ENCODE measurements at regions not wholly inside any gene's neighbourhood (a gene's known extent, or its start where the extent isn't known, plus 50 kb on each side); places are given as distances from the start of the nearest gene placed in this dataset.

DNA sequence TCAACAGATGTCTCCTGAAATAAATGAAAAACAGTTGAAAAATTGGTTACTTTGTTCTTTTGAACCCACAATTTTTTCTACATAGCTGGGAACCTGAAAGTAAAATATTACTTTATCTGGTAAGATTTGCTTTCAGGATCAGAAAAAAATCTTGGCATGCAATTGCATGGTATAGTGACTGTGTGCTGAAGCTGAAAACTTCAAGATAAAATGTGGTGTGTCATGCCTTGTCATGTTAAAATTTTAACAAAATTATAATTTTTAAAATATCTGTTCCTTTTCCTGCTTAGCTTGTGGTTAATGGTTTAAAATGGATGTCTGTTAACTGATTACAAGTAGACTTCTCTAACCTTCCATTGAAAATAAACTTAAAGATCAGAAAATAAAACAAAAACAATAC lies 904.8 kb downstream of the PDHA2 start:
- Histone ChIP-seq H3K36me3 (ENCODE audit: control insufficient read depth, insufficient read depth, low read length) (no peaks in the 10 kb centered on the region), H3K27ac (ENCODE audit: low read depth, low read length) (no peak overlapping the region), H2BK120ac (ENCODE audit: low read depth, low read length) (no peak overlapping the region), H2AK5ac (ENCODE audit: low read length) (no peak overlapping the region), H4K5ac (ENCODE audit: low read length) (no peak overlapping the region), H3K56ac (ENCODE audit: low read length) (no peak overlapping the region), H3K27me3 (ENCODE audit: insufficient read depth, low read length, poor library complexity) (no peaks in the 10 kb centered on the region), H3K79me2 (ENCODE audit: control insufficient read depth, insufficient read depth, low read length) (no peaks in the 10 kb centered on the region), H3K18ac (ENCODE audit: low read length) (no peak overlapping the region), H3K4me3 (ENCODE audit: low read length) (no peak overlapping the region), H2BK5ac (ENCODE audit: low read length) (no peak overlapping the region), H3K4me1 (ENCODE audit: control insufficient read depth, low read depth, low read length) (no peaks in the 10 kb centered on the region), H4K8ac (ENCODE audit: low read depth, low read length) (no peak overlapping the region), H3K9ac (ENCODE audit: low read length) (no peak overlapping the region), H3K79me1 (ENCODE audit: low read length) (no peaks in the 10 kb centered on the region), H3K4ac (ENCODE audit: low read depth, low read length) (no peak overlapping the region), H3K4me2 (ENCODE audit: low read length) (no peak overlapping the region), H2BK15ac (replicated peaks; ENCODE audit: low read depth) (no peak overlapping the region), H3K23ac (ENCODE audit: low read length) (no peak overlapping the region)
- DNase-seq: no peak

DNA sequence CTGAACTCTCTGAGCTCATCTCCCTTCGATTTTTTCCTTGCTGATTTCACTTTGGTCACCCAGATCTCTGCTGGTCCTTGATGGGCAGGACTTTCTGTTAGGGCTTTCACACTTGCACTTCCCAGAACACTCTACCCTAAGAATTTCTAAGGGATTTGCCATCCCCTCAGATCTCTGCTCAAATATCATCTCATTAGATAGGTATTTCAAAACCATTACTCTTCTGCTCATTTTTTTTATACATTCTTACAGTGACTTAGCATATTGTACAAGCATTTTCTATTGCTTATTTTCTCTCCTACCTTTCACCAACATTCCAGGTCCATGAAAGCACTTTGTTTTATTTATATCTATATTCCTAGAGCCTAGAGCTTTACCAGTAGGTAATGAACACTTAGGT lies 913.3 kb downstream of the PDHA2 start:
- Histone ChIP-seq H3K36me3 (ENCODE audit: control insufficient read depth, insufficient read depth, low read length) (no peaks in the 10 kb centered on the region), H3K4me2 (ENCODE audit: low read length) (no peak overlapping the region), H3K56ac (ENCODE audit: low read length) (no peak overlapping the region), H2BK15ac (replicated peaks; ENCODE audit: low read depth) (no peak overlapping the region), H3K9ac (ENCODE audit: low read length) (no peak overlapping the region), H3K23ac (ENCODE audit: low read length) (no peak overlapping the region), H3K4ac (ENCODE audit: low read depth, low read length) (no peak overlapping the region), H3K4me1 (ENCODE audit: control insufficient read depth, low read depth, low read length) (no peaks in the 10 kb centered on the region), H2AK5ac (ENCODE audit: low read length) (no peak overlapping the region), H2BK5ac (ENCODE audit: low read length) (no peak overlapping the region), H3K27ac (ENCODE audit: low read depth, low read length) (no peak overlapping the region), H3K79me2 (ENCODE audit: control insufficient read depth, insufficient read depth, low read length) (no peaks in the 10 kb centered on the region), H3K4me3 (ENCODE audit: low read length) (no peak overlapping the region), H3K18ac (ENCODE audit: low read length) (no peak overlapping the region), H3K27me3 (ENCODE audit: insufficient read depth, low read length, poor library complexity) (no peaks in the 10 kb centered on the region), H4K8ac (ENCODE audit: low read depth, low read length) (no peak overlapping the region), H2BK120ac (ENCODE audit: low read depth, low read length) (no peak overlapping the region), H3K79me1 (ENCODE audit: low read length) (no peaks in the 10 kb centered on the region), H4K5ac (ENCODE audit: low read length) (no peak overlapping the region)
- DNase-seq: no peak
- WGBS (ENCODE audit: extremely low coverage, insufficient coverage, low lambda C conversion rate): no CpG with 5 or more reads among the region's 1 CpG

- no CpG with 5 or more reads among the region's 3 CpGs for WGBS (ENCODE audit: extremely low coverage, insufficient coverage, low lambda C conversion rate)
- H3K36me3 ChIP-seq (ENCODE audit: control insufficient read depth, insufficient read depth, low read length): no peaks in the 10 kb centered on the region
- H2AK5ac ChIP-seq (ENCODE audit: low read length): no peak overlapping the region
These were observed 915.9 kb downstream of the PDHA2 start for GRCh38 chr4:96755569-96756484.

GRCh38 chr4:96756584-96756983 lies 916.7 kb downstream of the PDHA2 start:
- no peak overlapping the region for H2BK120ac ChIP-seq (ENCODE audit: low read depth, low read length)
- no peak overlapping the region for H3K9ac ChIP-seq (ENCODE audit: low read length)
- no peak overlapping the region for H3K56ac ChIP-seq (ENCODE audit: low read length)
- H3K4me2 ChIP-seq (ENCODE audit: low read length): no peak overlapping the region
- H2BK15ac ChIP-seq (replicated peaks; ENCODE audit: low read depth): no peak overlapping the region
- H4K8ac ChIP-seq (ENCODE audit: low read depth, low read length): no peak overlapping the region
- H3K79me1 ChIP-seq (ENCODE audit: low read length): no peaks in the 10 kb centered on the region
- no CpG with 5 or more reads among the region's 1 CpG for WGBS (ENCODE audit: extremely low coverage, insufficient coverage, low lambda C conversion rate)
- H3K27me3 ChIP-seq (ENCODE audit: insufficient read depth, low read length, poor library complexity): no peaks in the 10 kb centered on the region
- H3K4ac ChIP-seq (ENCODE audit: low read depth, low read length): no peak overlapping the region
- H2BK5ac ChIP-seq (ENCODE audit: low read length): no peak overlapping the region
- H3K23ac ChIP-seq (ENCODE audit: low read length): no peak overlapping the region
- H3K79me2 ChIP-seq (ENCODE audit: control insufficient read depth, insufficient read depth, low read length): no peaks in the 10 kb centered on the region
- H4K5ac ChIP-seq (ENCODE audit: low read length): no peak overlapping the region
- H3K18ac ChIP-seq (ENCODE audit: low read length): no peak overlapping the region
- no peak overlapping the region for H2AK5ac ChIP-seq (ENCODE audit: low read length)
- DNase-seq: no peak
- H3K4me3 ChIP-seq (ENCODE audit: low read length): no peak overlapping the region
- no peaks in the 10 kb centered on the region for H3K36me3 ChIP-seq (ENCODE audit: control insufficient read depth, insufficient read depth, low read length)
- H3K27ac ChIP-seq (ENCODE audit: low read depth, low read length): no peak overlapping the region
- no peaks in the 10 kb centered on the region for H3K4me1 ChIP-seq (ENCODE audit: control insufficient read depth, low read depth, low read length)

More at GRCh38 chr4:96755569-96756484, 915.9 kb downstream of the PDHA2 start:
- Histone ChIP-seq H3K4me3 (ENCODE audit: low read length) (no peak overlapping the region), H3K79me2 (ENCODE audit: control insufficient read depth, insufficient read depth, low read length) (no peaks in the 10 kb centered on the region), H3K9ac (ENCODE audit: low read length) (no peak overlapping the region), H3K4me2 (ENCODE audit: low read length) (no peak overlapping the region), H3K4me1 (ENCODE audit: control insufficient read depth, low read depth, low read length) (no peaks in the 10 kb centered on the region), H4K5ac (ENCODE audit: low read length) (no peak overlapping the region), H2BK5ac (ENCODE audit: low read length) (no peak overlapping the region), H4K8ac (ENCODE audit: low read depth, low read length) (no peak overlapping the region), H3K56ac (ENCODE audit: low read length) (no peak overlapping the region), H3K4ac (ENCODE audit: low read depth, low read length) (no peak overlapping the region), H3K27ac (ENCODE audit: low read depth, low read length) (no peak overlapping the region), H2BK15ac (replicated peaks; ENCODE audit: low read depth) (no peak overlapping the region), H3K18ac (ENCODE audit: low read length) (no peak overlapping the region), H3K27me3 (ENCODE audit: insufficient read depth, low read length, poor library complexity) (no peaks in the 10 kb centered on the region), H3K23ac (ENCODE audit: low read length) (no peak overlapping the region), H2BK120ac (ENCODE audit: low read depth, low read length) (no peak overlapping the region), H3K79me1 (ENCODE audit: low read length) (no peaks in the 10 kb centered on the region)
- no peak for DNase-seq

DNA sequence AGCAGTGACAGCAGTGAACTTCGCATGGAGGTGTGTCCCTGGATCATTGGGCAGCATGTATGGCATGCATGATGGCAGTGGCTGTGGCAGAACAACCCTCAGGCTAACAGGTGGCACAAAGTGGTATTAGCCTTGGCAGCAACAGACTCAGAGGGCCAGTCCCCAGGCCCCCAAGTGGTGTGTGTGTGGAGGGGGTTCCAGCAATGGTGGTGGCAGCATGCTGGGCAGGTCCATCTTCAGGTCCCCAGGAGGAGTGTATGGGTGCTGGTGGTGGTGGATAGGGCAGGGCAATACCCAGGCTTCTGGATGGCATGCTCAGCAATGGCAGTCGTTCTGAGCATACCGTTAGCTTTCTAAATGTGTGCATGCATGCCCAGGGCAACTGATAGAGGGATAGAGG lies 923.7 kb downstream of the PDHA2 start:
- no peak overlapping the region for H3K18ac ChIP-seq (ENCODE audit: low read length)
- no peak overlapping the region for H3K23ac ChIP-seq (ENCODE audit: low read length)
- no CpG with 5 or more reads among the region's 3 CpGs for WGBS (ENCODE audit: extremely low coverage, insufficient coverage, low lambda C conversion rate)
- H3K27me3 ChIP-seq (ENCODE audit: insufficient read depth, low read length, poor library complexity): no peaks in the 10 kb centered on the region
- H3K27ac ChIP-seq (ENCODE audit: low read depth, low read length): no peak overlapping the region
- H3K4me3 ChIP-seq (ENCODE audit: low read length): no peak overlapping the region
- no peaks in the 10 kb centered on the region for H3K4me1 ChIP-seq (ENCODE audit: control insufficient read depth, low read depth, low read length)
- no peak overlapping the region for H4K8ac ChIP-seq (ENCODE audit: low read depth, low read length)
- H2BK15ac ChIP-seq (replicated peaks; ENCODE audit: low read depth): no peak overlapping the region
- no peak overlapping the region for H2AK5ac ChIP-seq (ENCODE audit: low read length)
- H3K9ac ChIP-seq (ENCODE audit: low read length): no peak overlapping the region
- H3K4me2 ChIP-seq (ENCODE audit: low read length): no peak overlapping the region
- no peak overlapping the region for H3K4ac ChIP-seq (ENCODE audit: low read depth, low read length)
- no peak overlapping the region for H3K56ac ChIP-seq (ENCODE audit: low read length)
- H3K36me3 ChIP-seq (ENCODE audit: control insufficient read depth, insufficient read depth, low read length): no peaks in the 10 kb centered on the region
- H3K79me2 ChIP-seq (ENCODE audit: control insufficient read depth, insufficient read depth, low read length): no peaks in the 10 kb centered on the region
- no peak for DNase-seq
- no peaks in the 10 kb centered on the region for H3K79me1 ChIP-seq (ENCODE audit: low read length)
- no peak overlapping the region for H4K5ac ChIP-seq (ENCODE audit: low read length)
- no peak overlapping the region for H2BK5ac ChIP-seq (ENCODE audit: low read length)
- no peak overlapping the region for H2BK120ac ChIP-seq (ENCODE audit: low read depth, low read length)

- H3K79me2 ChIP-seq (ENCODE audit: control insufficient read depth, insufficient read depth, low read length): no peaks in the 10 kb centered on the region
- H3K79me1 ChIP-seq (ENCODE audit: low read length): no peaks in the 10 kb centered on the region
- H4K8ac ChIP-seq (ENCODE audit: low read depth, low read length): no peak overlapping the region
- H3K4me1 ChIP-seq (ENCODE audit: control insufficient read depth, low read depth, low read length): no peaks in the 10 kb centered on the region
- no peaks in the 10 kb centered on the region for H3K36me3 ChIP-seq (ENCODE audit: control insufficient read depth, insufficient read depth, low read length)
- no peak overlapping the region for H4K5ac ChIP-seq (ENCODE audit: low read length)
- H3K4me3 ChIP-seq (ENCODE audit: low read length): no peak overlapping the region
- no peak overlapping the region for H2BK5ac ChIP-seq (ENCODE audit: low read length)
- H3K4me2 ChIP-seq (ENCODE audit: low read length): no peak overlapping the region
- H3K9ac ChIP-seq (ENCODE audit: low read length): no peak overlapping the region
- H2BK120ac ChIP-seq (ENCODE audit: low read depth, low read length): no peak overlapping the region
- no peak overlapping the region for H3K56ac ChIP-seq (ENCODE audit: low read length)
- no peak overlapping the region for H3K18ac ChIP-seq (ENCODE audit: low read length)
- H3K27me3 ChIP-seq (ENCODE audit: insufficient read depth, low read length, poor library complexity): no peaks in the 10 kb centered on the region
- no peak overlapping the region for H3K4ac ChIP-seq (ENCODE audit: low read depth, low read length)
- H2AK5ac ChIP-seq (ENCODE audit: low read length): no peak overlapping the region
- DNase-seq: no peak
- WGBS (ENCODE audit: extremely low coverage, insufficient coverage, low lambda C conversion rate): no CpG with 5 or more reads among the region's 5 CpGs
- H2BK15ac ChIP-seq (replicated peaks; ENCODE audit: low read depth): no peak overlapping the region
- H3K27ac ChIP-seq (ENCODE audit: low read depth, low read length): no peak overlapping the region
- H3K23ac ChIP-seq (ENCODE audit: low read length): no peak overlapping the region
These were observed 926.5 kb downstream of the PDHA2 start for GRCh38 chr4:96766359-96766758.
